Prostate gland (tissue), 2 donors: ENCODE measurements at regions not wholly inside any gene's neighbourhood (a gene's known extent, or its start where the extent isn't known, plus 50 kb on each side); places are given as distances from the start of the nearest gene placed in this dataset.

Experiments used
- POLR2A ChIP-seq: fragments of 450-650 bp; IDR thresholded peaks from one replicate; pipeline ENCODE4 v1.6.1; 2016; ENCODE audit warnings: antibody characterized with exemption, mild to moderate bottlenecking
- POLR2AphosphoS5 ChIP-seq: sonication (generic); formaldehyde crosslinking; IDR thresholded peaks from one replicate; pipeline ENCODE4 v1.6.1; 2017; ENCODE audit warnings: antibody characterized with exemption
- TF ChIP-seq, protein P1 (sequence below), 4 experiments: fragments of 200-600 bp in 2 of 4; fragments of 450-650 bp in 2 of 4; sonication (generic) in 2 of 4; IDR thresholded peaks; 1 replicate in 3 of 4; 2 replicates in 1 of 4; pipeline ENCODE4 v1.5.1; 2016 to 2019; ENCODE audit warnings: antibody characterized with exemption in 4 of 4, mild to moderate bottlenecking in 2 of 4, moderate library complexity in 2 of 4

DNA sequence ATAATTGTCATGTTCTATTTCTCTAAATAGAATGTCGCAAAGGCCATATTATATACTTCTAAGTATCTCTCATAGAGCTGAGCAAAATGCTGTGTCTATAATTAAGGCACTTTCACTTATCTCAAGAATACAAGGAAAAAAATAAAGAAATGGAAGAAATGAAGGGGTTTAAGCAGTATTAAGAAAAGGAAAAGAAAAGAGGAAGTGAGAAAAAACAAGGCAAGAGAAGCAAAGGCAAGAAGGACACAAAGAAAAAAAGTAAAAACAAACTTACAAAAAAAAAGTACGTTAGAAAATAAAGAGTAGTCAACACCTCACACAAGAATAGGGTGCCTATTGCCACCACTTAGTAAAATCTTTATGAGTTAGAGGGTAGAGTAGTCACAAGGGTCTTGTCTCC is 506.2 kb downstream of the GABRG2 start:
- TF ChIP-seq, protein P1, sequence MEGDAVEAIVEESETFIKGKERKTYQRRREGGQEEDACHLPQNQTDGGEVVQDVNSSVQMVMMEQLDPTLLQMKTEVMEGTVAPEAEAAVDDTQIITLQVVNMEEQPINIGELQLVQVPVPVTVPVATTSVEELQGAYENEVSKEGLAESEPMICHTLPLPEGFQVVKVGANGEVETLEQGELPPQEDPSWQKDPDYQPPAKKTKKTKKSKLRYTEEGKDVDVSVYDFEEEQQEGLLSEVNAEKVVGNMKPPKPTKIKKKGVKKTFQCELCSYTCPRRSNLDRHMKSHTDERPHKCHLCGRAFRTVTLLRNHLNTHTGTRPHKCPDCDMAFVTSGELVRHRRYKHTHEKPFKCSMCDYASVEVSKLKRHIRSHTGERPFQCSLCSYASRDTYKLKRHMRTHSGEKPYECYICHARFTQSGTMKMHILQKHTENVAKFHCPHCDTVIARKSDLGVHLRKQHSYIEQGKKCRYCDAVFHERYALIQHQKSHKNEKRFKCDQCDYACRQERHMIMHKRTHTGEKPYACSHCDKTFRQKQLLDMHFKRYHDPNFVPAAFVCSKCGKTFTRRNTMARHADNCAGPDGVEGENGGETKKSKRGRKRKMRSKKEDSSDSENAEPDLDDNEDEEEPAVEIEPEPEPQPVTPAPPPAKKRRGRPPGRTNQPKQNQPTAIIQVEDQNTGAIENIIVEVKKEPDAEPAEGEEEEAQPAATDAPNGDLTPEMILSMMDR (IDR thresholded peaks at IDR 0.05), result no peak
- TF ChIP-seq POLR2A, result no peak
- no peak for TF ChIP-seq POLR2AphosphoS5
